Fibroblast of lung (primary cell): ENCODE measurements at regions not wholly inside any gene's neighbourhood (a gene's known extent, or its start where the extent isn't known, plus 50 kb on each side); places are given as distances from the start of the nearest gene placed in this dataset.

Source experiments
- EZH2 ChIP-seq: IDR thresholded peaks from 2 replicates; pipeline ENCODE4 v1.5.1; 2012; ENCODE audit warnings: low read length, control low read depth, mild to moderate bottlenecking; ENCODE audit errors: missing control alignments
- TF ChIP-seq, protein P1 (sequence below), 2 donors: IDR thresholded peaks in 1 of 2; conservative IDR thresholded peaks in 1 of 2; 1 replicate in 1 of 2; 2 replicates in 1 of 2; pipeline ENCODE4 v1.5.1; 2011 to 2012; ENCODE audit warnings: low read length in 2 of 2, control low read depth in 1 of 2, inconsistent platforms in 1 of 2, low read depth in 1 of 2, mild to moderate bottlenecking in 1 of 2

DNA sequence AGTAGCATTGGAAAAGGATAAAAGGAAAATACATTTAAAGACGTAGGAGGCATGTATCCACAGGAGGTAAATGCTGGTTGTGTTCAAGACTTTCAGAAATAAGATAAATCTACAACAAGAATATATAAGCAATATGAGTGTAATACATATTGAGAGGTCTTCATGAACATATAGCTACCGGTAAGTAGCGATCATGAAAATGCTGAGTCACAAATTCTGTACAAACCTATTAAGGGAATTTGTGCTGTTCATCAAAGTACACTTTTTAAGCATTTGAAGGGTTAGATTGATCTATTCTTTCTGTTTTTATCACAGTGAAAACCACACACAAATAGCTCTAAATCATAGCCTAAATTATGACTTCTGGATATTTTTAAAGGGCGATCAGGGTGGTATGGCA, 173.1 kb upstream of the NYAP2 start:
- TF ChIP-seq, protein P1, sequence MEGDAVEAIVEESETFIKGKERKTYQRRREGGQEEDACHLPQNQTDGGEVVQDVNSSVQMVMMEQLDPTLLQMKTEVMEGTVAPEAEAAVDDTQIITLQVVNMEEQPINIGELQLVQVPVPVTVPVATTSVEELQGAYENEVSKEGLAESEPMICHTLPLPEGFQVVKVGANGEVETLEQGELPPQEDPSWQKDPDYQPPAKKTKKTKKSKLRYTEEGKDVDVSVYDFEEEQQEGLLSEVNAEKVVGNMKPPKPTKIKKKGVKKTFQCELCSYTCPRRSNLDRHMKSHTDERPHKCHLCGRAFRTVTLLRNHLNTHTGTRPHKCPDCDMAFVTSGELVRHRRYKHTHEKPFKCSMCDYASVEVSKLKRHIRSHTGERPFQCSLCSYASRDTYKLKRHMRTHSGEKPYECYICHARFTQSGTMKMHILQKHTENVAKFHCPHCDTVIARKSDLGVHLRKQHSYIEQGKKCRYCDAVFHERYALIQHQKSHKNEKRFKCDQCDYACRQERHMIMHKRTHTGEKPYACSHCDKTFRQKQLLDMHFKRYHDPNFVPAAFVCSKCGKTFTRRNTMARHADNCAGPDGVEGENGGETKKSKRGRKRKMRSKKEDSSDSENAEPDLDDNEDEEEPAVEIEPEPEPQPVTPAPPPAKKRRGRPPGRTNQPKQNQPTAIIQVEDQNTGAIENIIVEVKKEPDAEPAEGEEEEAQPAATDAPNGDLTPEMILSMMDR (conservative IDR thresholded peaks at IDR 0.05 in 1 of 2, IDR thresholded peaks at IDR 0.05 in 1 of 2; ENCODE audit: low read depth in 1 of 2, low read length in 2 of 2), result no peak
- TF ChIP-seq EZH2, result no peak
